ENCODE measurements at regions not wholly inside any gene's neighbourhood (a gene's known extent, or its start where the extent isn't known, plus 50 kb on each side); places are given as distances from the start of the nearest gene placed in this dataset.

DNA sequence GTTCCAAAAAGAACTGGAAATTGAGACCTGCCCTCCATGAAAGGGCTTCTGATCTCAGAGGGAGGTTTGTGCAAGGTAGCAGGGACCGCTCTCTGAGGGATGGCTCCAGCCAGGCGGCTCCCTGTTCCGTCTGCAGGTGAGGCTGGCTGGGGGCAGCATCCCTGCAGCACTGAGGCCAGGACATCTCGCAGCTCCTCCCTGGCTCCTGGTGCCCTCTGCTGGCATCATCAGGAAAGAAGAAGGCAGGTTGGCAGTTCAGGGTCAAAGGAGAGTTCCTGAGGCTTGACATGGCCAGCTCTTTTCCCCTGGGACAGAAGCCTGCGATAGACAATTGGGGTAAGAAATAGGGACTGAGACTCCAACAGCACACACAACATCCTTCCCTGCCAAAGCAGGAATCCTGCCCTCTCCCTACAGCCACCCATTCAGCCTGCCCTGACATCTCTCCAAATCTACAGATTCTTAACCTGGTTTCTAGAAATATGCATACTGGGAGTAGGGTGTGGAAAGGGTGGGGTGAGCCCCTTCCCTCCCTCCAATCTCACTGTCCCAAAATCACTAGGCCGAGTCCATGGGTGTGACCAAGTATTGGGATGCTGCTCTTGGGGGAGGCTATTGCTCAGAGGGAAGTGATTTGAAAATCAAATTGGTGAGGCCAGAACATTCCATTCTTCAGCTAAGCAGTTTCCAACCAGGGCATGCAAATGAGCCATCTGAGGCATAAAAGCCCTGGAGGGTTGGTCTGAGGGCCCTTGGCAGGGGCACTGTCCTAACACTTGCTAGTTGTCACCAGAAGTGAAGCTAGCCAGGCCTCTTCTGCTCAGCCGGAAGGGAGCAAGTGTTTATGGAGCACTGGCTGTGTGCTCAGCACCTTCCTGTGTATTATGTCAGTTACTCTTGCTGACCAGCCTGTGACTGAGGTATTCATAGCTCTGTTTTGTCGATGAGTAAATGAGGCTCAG is 185.4 kb downstream of the TFCP2L1 start:
- TF ChIP-seq, protein P1, sequence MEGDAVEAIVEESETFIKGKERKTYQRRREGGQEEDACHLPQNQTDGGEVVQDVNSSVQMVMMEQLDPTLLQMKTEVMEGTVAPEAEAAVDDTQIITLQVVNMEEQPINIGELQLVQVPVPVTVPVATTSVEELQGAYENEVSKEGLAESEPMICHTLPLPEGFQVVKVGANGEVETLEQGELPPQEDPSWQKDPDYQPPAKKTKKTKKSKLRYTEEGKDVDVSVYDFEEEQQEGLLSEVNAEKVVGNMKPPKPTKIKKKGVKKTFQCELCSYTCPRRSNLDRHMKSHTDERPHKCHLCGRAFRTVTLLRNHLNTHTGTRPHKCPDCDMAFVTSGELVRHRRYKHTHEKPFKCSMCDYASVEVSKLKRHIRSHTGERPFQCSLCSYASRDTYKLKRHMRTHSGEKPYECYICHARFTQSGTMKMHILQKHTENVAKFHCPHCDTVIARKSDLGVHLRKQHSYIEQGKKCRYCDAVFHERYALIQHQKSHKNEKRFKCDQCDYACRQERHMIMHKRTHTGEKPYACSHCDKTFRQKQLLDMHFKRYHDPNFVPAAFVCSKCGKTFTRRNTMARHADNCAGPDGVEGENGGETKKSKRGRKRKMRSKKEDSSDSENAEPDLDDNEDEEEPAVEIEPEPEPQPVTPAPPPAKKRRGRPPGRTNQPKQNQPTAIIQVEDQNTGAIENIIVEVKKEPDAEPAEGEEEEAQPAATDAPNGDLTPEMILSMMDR (IDR thresholded peaks at IDR 0.05), result peak in 3 of 6 experiments; percentile 26 to 39 (median 34)
- no peak for TF ChIP-seq POLR2A (IDR thresholded peaks at IDR 0.05)
